Cardiac muscle cell (in vitro differentiated cells and primary cell): ENCODE measurements at regions not wholly inside any gene's neighbourhood (a gene's known extent, or its start where the extent isn't known, plus 50 kb on each side); places are given as distances from the start of the nearest gene placed in this dataset.

Source experiments
- DNase-seq, 2 donors: peaks; one replicate each; pipeline versions ENCODE4 v3.0.0 to v3.0.0-alpha.2; 2010 to 2017; ENCODE audit warnings: low read depth in 1 of 2, low spot score in 1 of 2
- H3K27ac ChIP-seq: fragments of 200-600 bp; sonication (generic); 2 replicates; pipeline ENCODE4 v1.5.1; 2016
- H3K27me3 ChIP-seq: fragments of 200-600 bp; sonication (generic); 2 replicates; pipeline ENCODE4 v1.6.0; 2016; ENCODE audit warnings: control low read depth
- H3K36me3 ChIP-seq: fragments of 200-600 bp; sonication (generic); 2 replicates; pipeline ENCODE4 v1.5.1; 2016; ENCODE audit warnings: control low read depth
- H3K4me1 ChIP-seq: fragments of 200-600 bp; sonication (generic); 2 replicates; pipeline ENCODE4 v1.8.1; 2017; ENCODE audit warnings: low read depth, mild to moderate bottlenecking, mixed run types
- H3K4me3 ChIP-seq: fragments of 200-600 bp; sonication (generic); 2 replicates; pipeline ENCODE4 v1.5.1; 2016; ENCODE audit warnings: mild to moderate bottlenecking
- H3K9me3 ChIP-seq: fragments of 200-600 bp; sonication (generic); 2 replicates; pipeline ENCODE4 v1.5.1; 2017; ENCODE audit warnings: low read depth, mild to moderate bottlenecking, control low read depth
- TF ChIP-seq, protein P1 (sequence below): IDR thresholded peaks from 2 replicates; pipeline ENCODE4 v1.5.1; 2012; ENCODE audit warnings: low read depth, mild to moderate bottlenecking, low read length

DNA sequence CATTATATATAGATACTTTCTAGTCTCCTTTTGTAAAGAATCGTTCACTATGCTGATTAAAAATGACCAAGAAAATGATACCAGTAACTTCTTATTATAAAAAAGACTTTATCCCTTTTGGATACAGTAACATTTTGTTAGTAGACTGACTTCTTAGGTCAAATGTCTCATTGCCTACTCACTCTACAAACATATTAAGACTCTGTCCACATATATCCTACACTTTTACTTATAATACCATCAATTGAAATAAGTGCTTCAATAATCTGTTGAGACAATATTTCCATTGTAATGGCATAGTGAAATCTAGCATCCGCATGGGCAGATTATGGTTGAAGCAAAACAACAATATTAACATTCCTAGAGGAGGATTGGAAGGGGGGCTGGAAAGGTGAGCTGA, 180.6 kb downstream of the ARL4A start:
- no peak for DNase-seq
- Histone ChIP-seq H3K9me3 (no peaks in the 10 kb centered on the region), H3K27me3 (no peaks in the 10 kb centered on the region), H3K4me3 (no peak overlapping the region), H3K27ac (no peak overlapping the region), H3K4me1 (no peaks in the 10 kb centered on the region), H3K36me3 (no peaks in the 10 kb centered on the region)
- TF ChIP-seq, protein P1, sequence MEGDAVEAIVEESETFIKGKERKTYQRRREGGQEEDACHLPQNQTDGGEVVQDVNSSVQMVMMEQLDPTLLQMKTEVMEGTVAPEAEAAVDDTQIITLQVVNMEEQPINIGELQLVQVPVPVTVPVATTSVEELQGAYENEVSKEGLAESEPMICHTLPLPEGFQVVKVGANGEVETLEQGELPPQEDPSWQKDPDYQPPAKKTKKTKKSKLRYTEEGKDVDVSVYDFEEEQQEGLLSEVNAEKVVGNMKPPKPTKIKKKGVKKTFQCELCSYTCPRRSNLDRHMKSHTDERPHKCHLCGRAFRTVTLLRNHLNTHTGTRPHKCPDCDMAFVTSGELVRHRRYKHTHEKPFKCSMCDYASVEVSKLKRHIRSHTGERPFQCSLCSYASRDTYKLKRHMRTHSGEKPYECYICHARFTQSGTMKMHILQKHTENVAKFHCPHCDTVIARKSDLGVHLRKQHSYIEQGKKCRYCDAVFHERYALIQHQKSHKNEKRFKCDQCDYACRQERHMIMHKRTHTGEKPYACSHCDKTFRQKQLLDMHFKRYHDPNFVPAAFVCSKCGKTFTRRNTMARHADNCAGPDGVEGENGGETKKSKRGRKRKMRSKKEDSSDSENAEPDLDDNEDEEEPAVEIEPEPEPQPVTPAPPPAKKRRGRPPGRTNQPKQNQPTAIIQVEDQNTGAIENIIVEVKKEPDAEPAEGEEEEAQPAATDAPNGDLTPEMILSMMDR: no peak

DNA sequence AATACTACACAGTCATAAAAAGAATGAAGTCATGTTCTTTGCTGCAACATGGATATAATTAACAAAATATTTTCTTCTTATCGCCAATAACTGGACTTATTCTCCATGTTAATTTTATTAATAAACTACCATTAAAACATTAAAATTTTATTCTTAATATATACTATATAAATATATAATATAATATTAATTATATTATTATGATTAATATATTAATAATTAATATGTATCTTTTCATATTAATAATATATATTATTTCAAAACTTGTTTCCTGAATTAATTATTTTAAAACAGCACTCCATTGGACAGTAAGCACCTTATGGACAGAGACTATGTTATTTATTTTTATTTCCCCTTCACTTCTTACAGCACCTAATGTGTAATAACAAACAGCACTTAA, 182.8 kb downstream of the ARL4A start:
- Histone ChIP-seq H3K27me3 (no peaks in the 10 kb centered on the region), H3K9me3 (no peaks in the 10 kb centered on the region), H3K4me3 (no peak overlapping the region), H3K4me1 (no peaks in the 10 kb centered on the region), H3K27ac (no peak overlapping the region), H3K36me3 (no peaks in the 10 kb centered on the region)
- TF ChIP-seq, protein P1: no peak
- DNase-seq: no peak

DNA sequence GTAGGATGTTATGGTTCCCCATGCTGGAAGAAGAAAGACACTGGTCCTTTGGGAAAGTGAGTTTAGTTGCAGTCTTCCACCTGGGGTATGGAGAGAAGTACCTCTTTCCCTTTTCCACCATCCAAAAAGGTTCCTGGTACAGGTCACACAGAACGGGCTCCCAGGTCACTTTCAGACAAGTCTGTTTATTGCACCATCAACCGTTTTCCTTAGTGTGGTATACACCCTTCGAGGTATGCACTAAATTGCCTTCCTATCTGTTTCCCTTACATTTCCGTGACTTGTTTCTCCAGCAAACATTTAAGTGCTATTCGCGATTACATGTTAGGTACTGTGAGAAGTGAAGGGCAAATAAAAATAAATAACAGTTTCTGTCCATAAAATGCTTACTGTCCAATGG, 185.1 kb downstream of the ARL4A start:
- DNase-seq: no peak

DNA sequence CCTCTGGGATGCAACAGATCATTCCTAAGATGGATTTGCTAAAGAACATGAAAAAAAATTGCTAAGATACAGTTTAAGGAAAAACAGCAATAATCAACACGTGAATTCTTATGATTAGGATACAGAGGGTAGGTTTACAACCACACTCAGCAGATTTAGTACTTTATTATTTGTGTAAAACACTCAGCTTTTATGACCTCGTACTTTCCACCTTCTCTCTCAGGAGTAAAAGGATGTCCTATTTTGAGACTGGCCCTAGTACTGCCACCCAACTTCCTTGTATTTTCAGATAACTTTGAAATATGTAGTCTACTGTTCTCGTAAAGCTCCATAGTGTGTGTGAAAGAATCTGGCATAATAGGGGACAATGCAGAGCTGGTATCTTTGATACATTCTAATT, 186.1 kb downstream of the ARL4A start:
- Histone ChIP-seq H3K4me3 (no peak overlapping the region), H3K27ac (no peak overlapping the region), H3K27me3 (no peaks in the 10 kb centered on the region), H3K9me3 (no peaks in the 10 kb centered on the region), H3K36me3 (no peaks in the 10 kb centered on the region), H3K4me1 (no peaks in the 10 kb centered on the region)
- DNase-seq: no peak
- TF ChIP-seq, protein P1: no peak

More for the DNA sequence above, 185.1 kb downstream of the ARL4A start:
- no peaks in the 10 kb centered on the region for H3K4me1 ChIP-seq
- H3K4me3 ChIP-seq: no peak overlapping the region
- TF ChIP-seq, protein P1: no peak
- H3K9me3 ChIP-seq: no peaks in the 10 kb centered on the region
- H3K27ac ChIP-seq: no peak overlapping the region
- H3K36me3 ChIP-seq: no peaks in the 10 kb centered on the region
- no peaks in the 10 kb centered on the region for H3K27me3 ChIP-seq

DNA sequence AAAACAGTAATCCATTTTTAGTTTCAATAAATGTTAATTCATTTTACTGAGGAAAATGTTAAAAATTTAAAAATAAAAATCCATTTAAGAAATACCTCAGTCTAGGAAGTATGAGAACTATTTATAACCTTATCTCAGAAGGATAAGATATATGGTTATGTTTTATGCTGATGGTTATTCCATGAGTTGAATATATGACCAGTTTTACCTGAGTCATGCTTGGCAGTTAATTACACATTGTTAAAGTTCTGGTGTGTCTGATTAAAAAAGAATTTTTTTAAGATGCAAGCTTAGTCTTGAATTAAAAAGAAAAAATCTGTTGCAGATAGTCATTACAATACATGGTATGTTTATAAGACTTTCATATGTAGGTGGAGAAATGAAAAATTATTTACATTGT, 191.7 kb downstream of the ARL4A start:
- no peak for DNase-seq
- Histone ChIP-seq H3K9me3 (no peaks in the 10 kb centered on the region), H3K27ac (no peak overlapping the region), H3K4me1 (no peaks in the 10 kb centered on the region), H3K27me3 (no peaks in the 10 kb centered on the region), H3K4me3 (no peak overlapping the region), H3K36me3 (no peaks in the 10 kb centered on the region)
- TF ChIP-seq, protein P1: no peak

DNA sequence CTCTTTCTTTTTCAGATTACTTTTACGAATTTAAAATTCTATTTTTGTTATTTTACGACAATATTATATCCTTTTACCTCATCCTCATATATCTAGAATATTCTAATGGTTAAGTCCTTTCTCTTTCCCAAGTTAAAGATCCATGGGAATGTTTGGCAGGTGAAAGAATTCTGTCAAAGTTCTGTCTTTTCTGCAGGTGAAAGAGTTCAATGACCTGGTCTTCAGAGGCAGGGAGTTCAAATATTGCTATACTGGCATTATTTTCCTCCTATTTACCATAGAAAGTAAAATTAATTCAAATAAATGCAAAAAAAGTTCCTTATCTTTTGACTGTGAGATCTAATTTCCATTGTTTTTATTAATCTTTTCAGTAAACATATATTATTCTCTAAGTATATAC, 194.3 kb downstream of the ARL4A start:
- Histone ChIP-seq H3K4me3 (no peak overlapping the region), H3K36me3 (no peaks in the 10 kb centered on the region), H3K4me1 (no peaks in the 10 kb centered on the region), H3K27ac (no peak overlapping the region), H3K27me3 (no peaks in the 10 kb centered on the region), H3K9me3 (no peaks in the 10 kb centered on the region)
- TF ChIP-seq, protein P1: no peak
- DNase-seq: no peak
